ENCODE measurements at regions not wholly inside any gene's neighbourhood (a gene's known extent, or its start where the extent isn't known, plus 50 kb on each side); places are given as distances from the start of the nearest gene placed in this dataset.

DNA sequence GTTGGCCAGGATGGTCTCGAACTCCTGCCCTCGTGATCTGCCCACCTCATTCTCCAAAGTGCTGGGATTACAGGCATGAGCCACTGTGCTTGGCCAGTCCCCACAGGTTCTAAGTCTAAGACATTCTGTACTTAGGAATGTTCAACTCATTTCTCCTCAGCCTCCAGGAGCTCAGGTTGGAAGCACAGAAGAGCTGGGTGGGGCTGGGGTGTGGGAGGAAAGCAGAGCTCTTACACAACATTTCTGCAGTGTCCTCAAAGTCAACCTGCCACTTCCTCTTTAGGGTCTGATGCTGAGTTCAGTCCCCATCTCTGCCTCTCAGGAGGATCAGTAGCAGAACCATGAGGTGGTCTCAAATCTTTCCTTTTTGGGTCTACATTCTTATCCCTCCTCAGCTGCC, 75.5 kb downstream of the MRPL46 start:
- no peak overlapping the region for H3K4me3 ChIP-seq (ENCODE audit: low read depth, low read length)
- no peak for DNase-seq (ENCODE audit: low read depth)
- TF ChIP-seq, protein P1, sequence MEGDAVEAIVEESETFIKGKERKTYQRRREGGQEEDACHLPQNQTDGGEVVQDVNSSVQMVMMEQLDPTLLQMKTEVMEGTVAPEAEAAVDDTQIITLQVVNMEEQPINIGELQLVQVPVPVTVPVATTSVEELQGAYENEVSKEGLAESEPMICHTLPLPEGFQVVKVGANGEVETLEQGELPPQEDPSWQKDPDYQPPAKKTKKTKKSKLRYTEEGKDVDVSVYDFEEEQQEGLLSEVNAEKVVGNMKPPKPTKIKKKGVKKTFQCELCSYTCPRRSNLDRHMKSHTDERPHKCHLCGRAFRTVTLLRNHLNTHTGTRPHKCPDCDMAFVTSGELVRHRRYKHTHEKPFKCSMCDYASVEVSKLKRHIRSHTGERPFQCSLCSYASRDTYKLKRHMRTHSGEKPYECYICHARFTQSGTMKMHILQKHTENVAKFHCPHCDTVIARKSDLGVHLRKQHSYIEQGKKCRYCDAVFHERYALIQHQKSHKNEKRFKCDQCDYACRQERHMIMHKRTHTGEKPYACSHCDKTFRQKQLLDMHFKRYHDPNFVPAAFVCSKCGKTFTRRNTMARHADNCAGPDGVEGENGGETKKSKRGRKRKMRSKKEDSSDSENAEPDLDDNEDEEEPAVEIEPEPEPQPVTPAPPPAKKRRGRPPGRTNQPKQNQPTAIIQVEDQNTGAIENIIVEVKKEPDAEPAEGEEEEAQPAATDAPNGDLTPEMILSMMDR (IDR thresholded peaks at IDR 0.05; ENCODE audit: control insufficient read depth, extremely low read depth, insufficient read depth): no peak

DNA sequence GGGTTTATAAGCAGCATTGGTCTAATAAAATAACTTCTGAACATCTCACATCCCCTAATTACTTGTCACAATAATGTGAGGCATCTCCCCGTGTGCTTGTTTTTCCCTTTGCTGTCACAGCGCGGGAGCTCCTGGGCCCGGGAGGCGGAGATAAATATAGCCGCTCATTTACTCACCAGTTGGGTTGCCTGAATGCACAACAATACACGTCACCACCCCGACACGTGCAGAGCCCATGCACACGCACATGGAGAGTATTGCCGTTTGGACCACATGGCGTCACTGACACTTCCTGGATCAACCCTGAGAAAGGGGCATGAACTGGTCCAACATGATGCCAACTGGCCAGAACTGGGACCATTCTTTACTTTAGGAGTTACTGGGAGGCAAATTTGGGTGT, 76.2 kb downstream of the MRPL46 start:
- H3K4me3 ChIP-seq (ENCODE audit: low read depth, low read length): no peak overlapping the region
- DNase-seq (ENCODE audit: low read depth): no peak
- TF ChIP-seq, protein P1 (IDR thresholded peaks at IDR 0.05; ENCODE audit: control insufficient read depth, extremely low read depth, insufficient read depth): no peak

DNA sequence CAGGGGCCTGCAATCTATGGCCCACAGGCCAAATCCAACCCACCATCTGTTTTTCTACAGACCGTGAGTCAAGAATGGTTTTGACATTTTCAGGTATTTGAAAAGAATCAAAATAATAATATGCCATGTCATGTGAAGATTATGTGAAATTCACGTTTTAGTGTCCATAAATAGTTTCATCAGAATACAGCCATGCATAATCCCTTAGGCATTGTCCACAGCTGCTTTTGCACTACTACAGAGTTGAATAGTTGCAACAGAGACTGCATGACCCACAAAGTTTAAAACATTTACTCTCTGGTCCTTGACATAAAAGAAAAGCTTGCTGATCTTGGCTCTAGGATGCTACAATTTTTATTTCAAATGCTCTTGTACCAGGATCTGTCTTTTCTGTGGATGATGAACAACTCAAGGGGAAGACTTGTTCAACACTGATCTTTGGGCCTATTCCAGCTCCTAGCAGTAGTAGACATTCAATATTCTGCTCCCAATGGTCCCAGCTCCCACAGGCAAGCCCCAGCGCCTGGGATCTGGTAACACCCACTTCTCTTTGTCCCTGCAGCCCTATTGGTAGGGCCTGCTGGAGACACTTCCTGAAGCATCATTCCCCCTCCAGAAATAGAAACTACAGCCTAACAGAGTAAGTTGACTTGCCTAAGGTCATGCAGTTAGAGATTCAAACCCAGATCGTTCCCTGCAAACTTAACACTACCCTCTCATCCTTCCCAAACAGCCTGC, 76.9 kb downstream of the MRPL46 start:
- no peak overlapping the region for H3K4me3 ChIP-seq (ENCODE audit: low read depth, low read length)
- TF ChIP-seq, protein P1 (IDR thresholded peaks at IDR 0.05; ENCODE audit: control insufficient read depth, extremely low read depth, insufficient read depth): no peak
- no peak for DNase-seq (ENCODE audit: low read depth)

DNA sequence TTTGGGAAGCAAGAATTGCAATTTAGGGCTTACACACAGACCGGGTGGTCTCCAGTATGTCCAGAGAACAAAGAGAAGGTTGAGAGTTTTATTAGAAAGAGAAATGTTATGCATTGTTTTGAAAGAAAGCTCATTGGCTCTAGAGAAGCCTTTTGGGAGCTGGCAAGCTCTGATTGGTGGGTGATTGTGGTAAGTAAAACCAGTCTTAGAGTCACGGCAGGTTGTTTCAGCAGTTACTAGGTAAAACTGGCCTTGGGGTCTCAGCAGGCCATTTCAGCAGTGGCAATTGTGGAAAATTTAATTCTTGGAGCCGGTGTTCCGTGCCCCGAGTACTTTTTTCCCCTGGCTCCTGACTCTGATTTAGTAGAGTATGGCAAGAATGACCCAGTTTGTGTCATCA, 78.1 kb downstream of the MRPL46 start:
- no peak for DNase-seq (ENCODE audit: low read depth)
- TF ChIP-seq, protein P1 (IDR thresholded peaks at IDR 0.05; ENCODE audit: control insufficient read depth, extremely low read depth, insufficient read depth): no peak

DNA sequence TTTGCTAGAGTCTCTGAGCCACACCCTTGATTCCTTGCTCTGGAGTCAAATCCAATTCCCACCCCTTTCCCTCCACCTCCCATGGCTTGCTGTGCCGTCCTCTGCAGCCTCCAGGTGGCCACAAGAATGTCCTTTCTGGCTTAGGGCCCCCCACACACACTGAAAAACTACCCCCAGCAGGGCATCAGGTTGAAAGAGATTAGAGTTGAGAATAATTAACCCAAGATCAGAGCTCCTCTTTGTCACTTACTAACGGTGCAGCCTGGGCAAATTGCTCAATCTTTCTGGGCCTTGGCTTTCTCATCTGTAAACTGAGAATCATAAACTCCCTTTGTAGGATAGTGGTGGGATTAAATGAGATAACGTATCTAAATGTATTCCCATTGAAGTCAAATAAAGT, 78.5 kb downstream of the MRPL46 start:
- TF ChIP-seq, protein P1 (IDR thresholded peaks at IDR 0.05; ENCODE audit: control insufficient read depth, extremely low read depth, insufficient read depth): no peak
- H3K4me3 ChIP-seq (ENCODE audit: low read depth, low read length): no peak overlapping the region
- no peak for DNase-seq (ENCODE audit: low read depth)

More for the DNA sequence above, 78.1 kb downstream of the MRPL46 start:
- no peak overlapping the region for H3K4me3 ChIP-seq (ENCODE audit: low read depth, low read length)

DNA sequence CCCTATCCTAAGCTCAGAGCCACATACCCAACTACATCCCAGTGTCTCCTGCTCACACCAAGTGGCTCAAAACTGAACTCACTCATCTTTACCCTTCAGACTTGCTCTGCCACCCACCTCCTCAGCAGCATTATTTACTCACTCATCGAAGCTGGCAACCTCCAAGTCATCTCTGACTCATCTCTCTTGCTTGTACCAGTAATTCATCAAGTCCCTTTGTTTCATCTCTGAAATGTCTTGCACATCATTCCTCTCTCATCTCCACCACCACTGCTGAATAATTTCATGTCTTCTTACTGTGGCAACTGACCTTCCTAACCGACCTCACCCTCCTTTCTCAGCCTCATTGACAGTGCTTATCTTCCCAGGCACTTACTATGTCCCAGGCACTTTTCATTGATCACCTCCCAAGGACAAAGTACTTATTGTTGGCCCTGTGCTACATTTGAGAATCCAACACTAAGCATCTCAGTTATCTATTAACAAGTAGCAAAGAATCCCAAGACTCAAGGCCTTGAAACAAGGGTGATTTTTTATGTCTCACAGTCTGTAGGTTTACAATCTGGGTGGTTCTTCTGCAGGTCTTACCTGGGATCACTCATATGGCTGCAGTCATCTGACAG, 82.0 kb downstream of the MRPL46 start:
- DNase-seq (ENCODE audit: low read depth): no peak
- H3K4me3 ChIP-seq (ENCODE audit: low read depth, low read length): no peak overlapping the region
- TF ChIP-seq, protein P1 (IDR thresholded peaks at IDR 0.05; ENCODE audit: control insufficient read depth, extremely low read depth, insufficient read depth): no peak

Data from LNCaP clone FGC (cell line).